ENCODE measurements at regions not wholly inside any gene's neighbourhood (a gene's known extent, or its start where the extent isn't known, plus 50 kb on each side); places are given as distances from the start of the nearest gene placed in this dataset.
"Not testable (repeated sequence)": the region's sequence is repeated elsewhere in the genome, so short reads cannot be mapped to it uniquely, and the experiment has no call there.

GRCh38 chr17:16844669-16845068, 127.2 kb downstream of the TNFRSF13B start:
- not testable (repeated sequence) for H3K79me2 ChIP-seq (ENCODE audit: low read length); H3K27me3 ChIP-seq (ENCODE audit: low read depth, low read length); H4K20me1 ChIP-seq (ENCODE audit: insufficient read depth, low read length); H3K4me3 ChIP-seq (ENCODE audit: low read length); H3K27ac ChIP-seq (ENCODE audit: low read length); H3K4me2 ChIP-seq (ENCODE audit: low read length); H3K9me3 ChIP-seq (ENCODE audit: insufficient read depth, low read length); H3K9ac ChIP-seq (ENCODE audit: low read length); H2AFZ ChIP-seq (ENCODE audit: low read depth, low read length); H3K36me3 ChIP-seq (replicated peaks; ENCODE audit: low read depth, low read length); H3K4me1 ChIP-seq (ENCODE audit: low read length)

- H3K4me3 ChIP-seq (ENCODE audit: low read length); H3K27ac ChIP-seq (ENCODE audit: low read length); H3K9ac ChIP-seq (ENCODE audit: low read length); H4K20me1 ChIP-seq (ENCODE audit: insufficient read depth, low read length); H3K4me2 ChIP-seq (ENCODE audit: low read length); H2AFZ ChIP-seq (ENCODE audit: low read depth, low read length); H3K27me3 ChIP-seq (ENCODE audit: low read depth, low read length); H3K79me2 ChIP-seq (ENCODE audit: low read length); H3K4me1 ChIP-seq (ENCODE audit: low read length); H3K9me3 ChIP-seq (ENCODE audit: insufficient read depth, low read length); H3K36me3 ChIP-seq (replicated peaks; ENCODE audit: low read depth, low read length): not testable (repeated sequence)
These were observed 128.4 kb downstream of the TNFRSF13B start for GRCh38 chr17:16843511-16843910.

GRCh38 chr17:16842346-16842745, 129.6 kb downstream of the TNFRSF13B start:
- H3K9me3 ChIP-seq (ENCODE audit: insufficient read depth, low read length); H3K27ac ChIP-seq (ENCODE audit: low read length); H3K79me2 ChIP-seq (ENCODE audit: low read length): not testable (repeated sequence)

GRCh38 chr17:16841896-16842295, 130.0 kb downstream of the TNFRSF13B start:
- not testable (repeated sequence) for H3K27ac ChIP-seq (ENCODE audit: low read length); H3K4me1 ChIP-seq (ENCODE audit: low read length); H3K27me3 ChIP-seq (ENCODE audit: low read depth, low read length); H3K4me2 ChIP-seq (ENCODE audit: low read length); H3K9me3 ChIP-seq (ENCODE audit: insufficient read depth, low read length); H3K79me2 ChIP-seq (ENCODE audit: low read length); H3K9ac ChIP-seq (ENCODE audit: low read length); H3K36me3 ChIP-seq (replicated peaks; ENCODE audit: low read depth, low read length); H3K4me3 ChIP-seq (ENCODE audit: low read length); H4K20me1 ChIP-seq (ENCODE audit: insufficient read depth, low read length); H2AFZ ChIP-seq (ENCODE audit: low read depth, low read length)

More at GRCh38 chr17:16842346-16842745, 129.6 kb downstream of the TNFRSF13B start:
- not testable (repeated sequence) for H3K4me1 ChIP-seq (ENCODE audit: low read length); H3K4me3 ChIP-seq (ENCODE audit: low read length); H3K27me3 ChIP-seq (ENCODE audit: low read depth, low read length); H3K9ac ChIP-seq (ENCODE audit: low read length); H3K36me3 ChIP-seq (replicated peaks; ENCODE audit: low read depth, low read length); H4K20me1 ChIP-seq (ENCODE audit: insufficient read depth, low read length); H2AFZ ChIP-seq (ENCODE audit: low read depth, low read length); H3K4me2 ChIP-seq (ENCODE audit: low read length)

GRCh38 chr17:16840219-16840618, 131.7 kb downstream of the TNFRSF13B start:
- not testable (repeated sequence) for H2AFZ ChIP-seq (ENCODE audit: low read depth, low read length); H3K9ac ChIP-seq (ENCODE audit: low read length); H3K4me1 ChIP-seq (ENCODE audit: low read length); H3K27ac ChIP-seq (ENCODE audit: low read length); H3K27me3 ChIP-seq (ENCODE audit: low read depth, low read length); H4K20me1 ChIP-seq (ENCODE audit: insufficient read depth, low read length); H3K4me3 ChIP-seq (ENCODE audit: low read length); H3K9me3 ChIP-seq (ENCODE audit: insufficient read depth, low read length); H3K79me2 ChIP-seq (ENCODE audit: low read length); H3K36me3 ChIP-seq (replicated peaks; ENCODE audit: low read depth, low read length); H3K4me2 ChIP-seq (ENCODE audit: low read length)

- H3K9me3 ChIP-seq (ENCODE audit: insufficient read depth, low read length); H3K4me1 ChIP-seq (ENCODE audit: low read length); H3K79me2 ChIP-seq (ENCODE audit: low read length); H4K20me1 ChIP-seq (ENCODE audit: insufficient read depth, low read length); H3K4me2 ChIP-seq (ENCODE audit: low read length); H3K9ac ChIP-seq (ENCODE audit: low read length); H3K4me3 ChIP-seq (ENCODE audit: low read length); H3K27ac ChIP-seq (ENCODE audit: low read length); H3K36me3 ChIP-seq (replicated peaks; ENCODE audit: low read depth, low read length); H2AFZ ChIP-seq (ENCODE audit: low read depth, low read length); H3K27me3 ChIP-seq (ENCODE audit: low read depth, low read length): not testable (repeated sequence)
These were observed 132.4 kb downstream of the TNFRSF13B start for GRCh38 chr17:16839242-16840175.

GRCh38 chr17:16838795-16839194, 133.1 kb downstream of the TNFRSF13B start:
- not testable (repeated sequence) for H3K9ac ChIP-seq (ENCODE audit: low read length); H3K27me3 ChIP-seq (ENCODE audit: low read depth, low read length); H2AFZ ChIP-seq (ENCODE audit: low read depth, low read length); H3K4me3 ChIP-seq (ENCODE audit: low read length); H3K9me3 ChIP-seq (ENCODE audit: insufficient read depth, low read length); H4K20me1 ChIP-seq (ENCODE audit: insufficient read depth, low read length); H3K27ac ChIP-seq (ENCODE audit: low read length); H3K36me3 ChIP-seq (replicated peaks; ENCODE audit: low read depth, low read length); H3K79me2 ChIP-seq (ENCODE audit: low read length); H3K4me2 ChIP-seq (ENCODE audit: low read length); H3K4me1 ChIP-seq (ENCODE audit: low read length)

- H3K9me3 ChIP-seq (ENCODE audit: insufficient read depth, low read length); H3K4me2 ChIP-seq (ENCODE audit: low read length); H4K20me1 ChIP-seq (ENCODE audit: insufficient read depth, low read length); H3K9ac ChIP-seq (ENCODE audit: low read length); H3K79me2 ChIP-seq (ENCODE audit: low read length); H3K27me3 ChIP-seq (ENCODE audit: low read depth, low read length); H3K27ac ChIP-seq (ENCODE audit: low read length); H3K4me3 ChIP-seq (ENCODE audit: low read length); H3K4me1 ChIP-seq (ENCODE audit: low read length); H3K36me3 ChIP-seq (replicated peaks; ENCODE audit: low read depth, low read length); H2AFZ ChIP-seq (ENCODE audit: low read depth, low read length): not testable (repeated sequence)
These were observed 133.6 kb downstream of the TNFRSF13B start for GRCh38 chr17:16838287-16838686.

GRCh38 chr17:16837468-16838266, 134.3 kb downstream of the TNFRSF13B start:
- not testable (repeated sequence) for H3K9ac ChIP-seq (ENCODE audit: low read length); H3K4me3 ChIP-seq (ENCODE audit: low read length); H3K4me1 ChIP-seq (ENCODE audit: low read length); H3K27ac ChIP-seq (ENCODE audit: low read length); H3K27me3 ChIP-seq (ENCODE audit: low read depth, low read length); H3K36me3 ChIP-seq (replicated peaks; ENCODE audit: low read depth, low read length); H3K9me3 ChIP-seq (ENCODE audit: insufficient read depth, low read length); H4K20me1 ChIP-seq (ENCODE audit: insufficient read depth, low read length); H3K79me2 ChIP-seq (ENCODE audit: low read length); H3K4me2 ChIP-seq (ENCODE audit: low read length); H2AFZ ChIP-seq (ENCODE audit: low read depth, low read length)

All from OCI-LY3 (cell line).